RWPE1 (cell line): ENCODE measurements at regions not wholly inside any gene's neighbourhood (a gene's known extent, or its start where the extent isn't known, plus 50 kb on each side); places are given as distances from the start of the nearest gene placed in this dataset.

Experiments used
- CTCF ChIA-PET: fragments of 350-600 bp; sonication (Branson Sonifier 250); formaldehyde crosslinking; extraction: SDS; loops from one replicate; lab custom pipeline; 2021; lab: Yijun Ruan, JAX
- POLR2A ChIA-PET: fragments of 400-600 bp; formaldehyde crosslinking; extraction: SDS; loops from one replicate; lab custom pipeline; 2020; ENCODE audit warnings: antibody characterized with exemption; ENCODE audit not compliant: low non-redundant PET; lab: Yijun Ruan, JAX
- DNase-seq: peaks from one replicate; pipeline ENCODE4 v3.0.0; 2012; ENCODE audit warnings: low spot score
- H3K27ac ChIP-seq: fragments of 450-650 bp; 2 replicates; pipeline ENCODE4 v1.5.1; 2017
- TF ChIP-seq, protein P1 (sequence below): fragments of 450-650 bp; conservative IDR thresholded peaks from 2 replicates; pipeline ENCODE4 v1.5.1; 2017; ENCODE audit warnings: low read depth, mild to moderate bottlenecking

DNA sequence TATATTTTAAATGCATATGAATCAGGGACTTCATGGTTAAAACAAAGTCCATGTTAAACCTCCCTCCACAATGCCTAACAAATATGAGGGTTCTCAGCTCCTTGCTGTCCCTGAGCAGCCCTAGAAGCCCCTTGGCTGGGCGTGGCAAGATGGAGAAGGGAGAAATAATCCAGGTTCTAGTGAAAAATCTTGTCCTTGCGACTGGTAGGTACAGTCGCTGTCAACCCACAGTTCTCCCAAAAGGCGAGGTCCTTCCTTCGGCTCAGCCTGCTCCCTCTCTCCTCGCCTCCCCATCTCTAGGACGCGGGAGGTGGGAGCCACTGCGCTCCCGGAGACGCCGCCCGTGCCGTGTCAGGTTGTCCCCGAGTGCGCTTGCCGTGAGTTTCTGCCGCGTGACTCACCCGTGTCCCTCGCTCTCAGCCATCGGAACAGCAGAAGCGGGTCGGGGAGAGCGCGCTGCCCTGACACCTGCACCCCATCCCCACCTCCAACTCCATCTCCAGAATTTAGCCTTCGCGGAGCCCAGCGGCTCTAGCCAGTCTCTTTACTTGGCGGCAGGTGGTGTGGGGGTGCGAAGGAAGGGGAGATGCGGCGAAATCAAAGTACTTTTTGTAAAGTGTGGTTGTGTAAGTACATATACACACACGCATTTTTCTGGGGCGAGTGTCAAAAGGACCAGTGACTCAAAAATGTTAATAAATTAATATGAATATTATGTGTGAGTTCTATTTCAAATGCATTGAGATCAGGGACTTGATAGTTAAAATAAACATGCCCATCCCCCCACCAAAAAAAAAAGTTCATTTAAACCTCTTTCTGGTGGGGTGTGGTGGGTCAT, 65.1 kb upstream of the TMEM17 start:
- no peak for DNase-seq
- TF ChIP-seq, protein P1, sequence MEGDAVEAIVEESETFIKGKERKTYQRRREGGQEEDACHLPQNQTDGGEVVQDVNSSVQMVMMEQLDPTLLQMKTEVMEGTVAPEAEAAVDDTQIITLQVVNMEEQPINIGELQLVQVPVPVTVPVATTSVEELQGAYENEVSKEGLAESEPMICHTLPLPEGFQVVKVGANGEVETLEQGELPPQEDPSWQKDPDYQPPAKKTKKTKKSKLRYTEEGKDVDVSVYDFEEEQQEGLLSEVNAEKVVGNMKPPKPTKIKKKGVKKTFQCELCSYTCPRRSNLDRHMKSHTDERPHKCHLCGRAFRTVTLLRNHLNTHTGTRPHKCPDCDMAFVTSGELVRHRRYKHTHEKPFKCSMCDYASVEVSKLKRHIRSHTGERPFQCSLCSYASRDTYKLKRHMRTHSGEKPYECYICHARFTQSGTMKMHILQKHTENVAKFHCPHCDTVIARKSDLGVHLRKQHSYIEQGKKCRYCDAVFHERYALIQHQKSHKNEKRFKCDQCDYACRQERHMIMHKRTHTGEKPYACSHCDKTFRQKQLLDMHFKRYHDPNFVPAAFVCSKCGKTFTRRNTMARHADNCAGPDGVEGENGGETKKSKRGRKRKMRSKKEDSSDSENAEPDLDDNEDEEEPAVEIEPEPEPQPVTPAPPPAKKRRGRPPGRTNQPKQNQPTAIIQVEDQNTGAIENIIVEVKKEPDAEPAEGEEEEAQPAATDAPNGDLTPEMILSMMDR, result no peak
- no peak overlapping the region for H3K27ac ChIP-seq
- ChIA-PET CTCF (no interaction called here), POLR2A (no interaction called here)

DNA sequence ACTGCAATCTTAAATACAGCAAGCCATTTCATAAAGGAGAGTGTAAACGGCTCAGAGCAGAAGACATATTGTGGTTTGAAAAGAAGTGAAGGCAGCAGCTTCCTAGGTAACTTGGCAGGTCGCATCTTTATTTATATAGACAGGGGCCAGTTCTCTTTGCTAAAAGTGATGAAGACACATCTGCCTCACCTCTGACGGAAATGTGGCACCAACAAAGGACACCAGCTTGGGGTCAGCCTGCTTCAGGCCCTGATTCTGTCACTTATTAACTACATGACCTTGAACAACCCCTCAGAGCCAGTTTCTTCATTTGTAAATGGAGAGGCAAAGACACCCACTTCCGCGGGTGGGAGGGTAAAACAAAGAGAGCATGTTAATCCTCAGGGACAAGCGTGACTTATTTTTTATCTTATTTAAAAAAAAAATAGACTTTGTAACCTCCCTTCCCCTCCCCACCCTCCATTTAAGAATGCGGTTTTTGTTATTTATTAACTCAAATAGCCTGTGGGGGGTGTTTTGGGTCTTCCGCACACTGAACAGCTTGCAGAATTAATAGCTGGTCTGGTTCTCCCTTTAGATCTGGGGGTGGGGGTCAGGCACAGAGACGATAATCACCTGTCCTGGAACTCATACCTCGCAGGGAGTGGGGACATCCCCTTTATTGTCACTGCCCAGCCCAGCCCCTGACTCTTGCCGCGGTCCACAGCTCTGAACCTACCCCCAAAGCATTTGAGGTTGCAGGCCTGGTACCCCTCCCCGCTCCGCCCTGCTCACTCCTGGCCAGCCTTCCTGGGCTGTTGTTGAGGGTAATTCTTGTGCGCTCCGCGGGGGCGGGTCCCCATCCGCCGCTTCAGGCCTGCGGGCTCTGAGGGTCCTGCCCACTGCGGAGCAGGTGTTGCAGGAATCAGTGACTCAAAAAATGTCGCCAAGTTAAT, 64.2 kb upstream of the TMEM17 start:
- H3K27ac ChIP-seq, result no peak overlapping the region
- TF ChIP-seq, protein P1, result no peak
- CTCF ChIA-PET, result no interaction called here
- no peak for DNase-seq
- POLR2A ChIA-PET, result no interaction called here

DNA sequence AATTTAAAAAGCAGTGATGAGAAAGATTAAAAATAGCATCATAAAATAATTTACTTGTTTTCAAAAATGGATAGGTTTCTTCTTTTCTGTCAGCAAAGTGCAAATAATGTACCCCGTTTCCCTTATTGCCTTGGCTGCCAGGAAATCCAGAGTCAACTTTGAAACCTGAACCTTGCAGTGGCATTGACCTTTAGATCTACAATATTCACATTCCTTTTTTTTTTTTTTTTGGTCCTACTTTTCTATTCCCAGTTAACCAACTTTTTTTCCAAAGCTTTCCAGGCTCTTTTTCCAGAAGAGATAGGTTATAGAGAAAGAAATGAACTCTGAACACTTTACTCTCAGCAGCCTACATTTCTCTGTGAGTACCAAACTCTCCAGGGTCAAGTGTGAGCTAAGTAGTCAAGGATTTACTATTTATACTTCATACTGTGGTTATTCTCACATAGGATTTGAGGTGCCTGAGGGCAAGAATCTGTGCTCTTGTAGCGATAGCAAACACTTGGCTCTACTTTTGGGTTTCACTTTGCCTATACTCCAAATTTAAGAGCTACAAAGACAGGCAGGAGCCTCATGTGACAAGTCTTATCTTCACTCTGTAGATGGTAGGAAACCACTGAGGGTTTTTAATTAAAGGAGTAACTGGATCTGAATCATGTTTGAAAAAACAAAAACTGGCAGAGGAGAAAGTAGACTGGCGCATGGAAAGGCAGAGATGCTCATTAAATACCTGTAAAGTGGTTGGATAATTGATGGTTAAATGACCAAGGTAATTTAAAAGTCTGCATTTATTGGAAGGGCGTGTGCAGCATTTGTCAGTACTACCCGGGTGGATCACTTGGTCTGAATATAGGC, 63.2 kb upstream of the TMEM17 start:
- ChIA-PET POLR2A (no interaction called here), CTCF (no interaction called here)
- H3K27ac ChIP-seq, result no peak overlapping the region
- no peak for DNase-seq
- TF ChIP-seq, protein P1, result no peak

DNA sequence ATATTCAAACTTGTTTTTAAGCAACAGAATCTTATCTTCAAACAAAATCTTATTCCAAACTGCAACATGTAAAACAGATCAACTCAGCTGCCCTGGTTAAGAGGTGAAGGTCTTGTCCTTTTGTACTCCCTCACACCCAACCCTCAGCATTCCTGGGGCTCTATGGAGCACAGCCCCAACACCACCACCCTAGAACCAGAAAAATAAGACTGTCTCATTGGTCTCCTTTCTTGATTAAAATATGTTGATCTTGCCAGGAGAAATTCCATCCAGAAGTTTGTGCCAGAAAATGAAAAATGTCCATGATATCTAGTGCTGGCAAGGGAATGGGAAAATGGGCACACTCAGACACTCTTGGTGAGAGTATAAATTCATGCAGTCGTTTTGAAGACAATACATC, 62.1 kb upstream of the TMEM17 start:
- TF ChIP-seq, protein P1, result no peak
- ChIA-PET CTCF (interaction anchor here (0.5 kb wide), 1 partner anchor 622 kb away, joined by 6 read pairs; no protein-coding TSS in a partner anchor), POLR2A (no interaction called here)
- DNase-seq, result no peak
- no peak overlapping the region for H3K27ac ChIP-seq

DNA sequence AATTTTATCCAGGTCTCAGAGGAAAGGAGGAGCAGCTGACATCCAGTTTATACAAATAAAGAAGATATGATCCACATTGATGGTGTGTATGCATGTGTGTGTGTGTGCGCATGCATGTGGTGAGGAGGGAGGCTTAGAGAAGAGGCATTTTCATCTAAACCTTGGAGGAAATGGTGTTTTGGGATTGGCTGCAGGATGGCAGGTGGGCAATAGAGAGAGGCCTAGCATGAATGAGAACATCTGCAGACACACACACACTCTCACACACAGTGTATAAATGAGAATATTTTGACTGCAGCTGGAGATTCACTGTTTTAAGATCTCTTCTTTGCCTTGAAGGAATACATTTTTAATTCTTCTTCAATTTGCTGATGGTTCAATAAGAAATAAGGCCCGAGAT, 61.7 kb upstream of the TMEM17 start:
- CTCF ChIA-PET, result no interaction called here
- TF ChIP-seq, protein P1, result no peak
- no peak for DNase-seq
- POLR2A ChIA-PET, result no interaction called here
- H3K27ac ChIP-seq, result no peak overlapping the region
